Large intestine (tissue), 3 donors: ENCODE measurements at regions not wholly inside any gene's neighbourhood (a gene's known extent, or its start where the extent isn't known, plus 50 kb on each side); places are given as distances from the start of the nearest gene placed in this dataset.
"Not testable (repeated sequence)": the region's sequence is repeated elsewhere in the genome, so short reads cannot be mapped to it uniquely, and the experiment has no call there.

Experiments used
- DNase-seq, 2 donors: peaks; one replicate each; pipeline versions ENCODE4 v3.0.0 to v3.0.0-alpha.2; 2013
- H3K27ac ChIP-seq: one replicate; pipeline ENCODE4 v1.5.1; 2013; ENCODE audit warnings: low read length
- H3K27me3 ChIP-seq: 2 replicates; pipeline ENCODE4 v1.6.1; 2013; ENCODE audit warnings: low read length; ENCODE audit not compliant: control insufficient read depth, insufficient read depth
- H3K36me3 ChIP-seq: 2 replicates; pipeline ENCODE4 v1.6.1; 2013; ENCODE audit warnings: low read length; ENCODE audit not compliant: control insufficient read depth, insufficient read depth
- H3K4me1 ChIP-seq: one replicate; pipeline ENCODE4 v1.6.1; 2013; ENCODE audit warnings: low read length; ENCODE audit not compliant: control insufficient read depth, insufficient read depth
- H3K4me3 ChIP-seq: one replicate; pipeline ENCODE4 v1.5.1; 2013; ENCODE audit warnings: low read length
- H3K9me3 ChIP-seq: one replicate; pipeline ENCODE4 v1.6.1; 2013; ENCODE audit warnings: mild to moderate bottlenecking, low read depth, low read length, moderate library complexity; ENCODE audit not compliant: control insufficient read depth
- WGBS: methylation state at CpG from one replicate; pipeline ENCODE4 v1.1.5; 2013; ENCODE audit warnings: low lambda C conversion rate; ENCODE audit not compliant: insufficient coverage; 5-methylcytosine and 5-hydroxymethylcytosine counted together

- H3K9me3 ChIP-seq, H3K36me3 ChIP-seq, H3K4me1 ChIP-seq, DNase-seq, H3K27ac ChIP-seq, H3K27me3 ChIP-seq, H3K4me3 ChIP-seq: not testable (repeated sequence)
- WGBS, result 92% methylated on average over 1 of the region's 2 CpGs
Observed at GRCh38 chr2:163132207-163132606, 293.6 kb upstream of the KCNH7 start.

DNA sequence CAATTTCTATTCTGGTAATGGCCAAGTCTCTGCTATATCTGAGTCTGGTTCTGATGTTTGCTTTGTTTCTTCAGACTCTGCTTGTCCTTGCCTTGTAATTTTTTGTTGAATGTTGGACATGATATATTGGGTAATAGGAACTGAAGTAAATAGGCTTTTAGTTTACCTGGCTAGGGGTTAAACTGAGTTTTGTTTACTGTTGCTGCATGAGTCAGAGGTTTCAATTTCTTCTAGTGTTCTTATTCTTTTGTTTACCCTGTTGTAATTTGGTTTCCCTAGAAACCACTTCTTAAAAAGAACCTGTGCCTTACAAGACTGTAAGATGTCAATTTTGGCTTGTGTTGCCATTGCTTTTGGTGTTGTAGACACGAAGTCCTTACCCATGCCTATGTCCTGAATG, 285.0 kb upstream of the KCNH7 start:
- no peaks in the 10 kb centered on the region for H3K27me3 ChIP-seq
- H3K36me3 ChIP-seq, result no peaks in the 10 kb centered on the region
- no peak for DNase-seq
- peaks cover 4% of the 10 kb centered on the region for H3K4me1 ChIP-seq
- H3K4me3 ChIP-seq, result no peak overlapping the region
- WGBS, result no CpG with 5 or more reads among the region's 1 CpG
- no peaks in the 10 kb centered on the region for H3K9me3 ChIP-seq
- H3K27ac ChIP-seq, result no peak overlapping the region

DNA sequence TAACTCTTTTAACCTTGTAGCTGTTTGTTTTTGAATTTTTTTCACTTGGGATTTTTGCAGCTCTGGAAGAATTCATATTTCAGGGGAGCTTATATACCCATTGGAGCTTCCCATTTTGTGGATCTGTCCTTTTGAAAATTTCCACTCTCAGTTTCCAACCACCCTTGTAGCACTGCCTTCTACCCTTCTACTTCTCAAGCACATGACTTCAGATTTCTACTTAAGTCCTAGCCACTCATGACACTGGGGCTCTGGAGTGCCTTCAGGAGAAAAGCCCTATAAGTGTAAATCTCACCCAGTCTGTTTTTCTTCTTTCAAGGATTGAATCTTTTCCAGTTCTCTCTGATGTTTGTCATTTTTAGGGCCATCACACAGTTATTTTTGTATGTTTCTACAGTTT, 283.7 kb upstream of the KCNH7 start:
- peaks cover 4% of the 10 kb centered on the region for H3K4me1 ChIP-seq
- no peak overlapping the region for H3K4me3 ChIP-seq
- no peaks in the 10 kb centered on the region for H3K36me3 ChIP-seq
- H3K9me3 ChIP-seq, result no peaks in the 10 kb centered on the region
- DNase-seq, result peak in 1 of 2 donors; percentile 11
- no peaks in the 10 kb centered on the region for H3K27me3 ChIP-seq
- no peak overlapping the region for H3K27ac ChIP-seq

- Histone ChIP-seq H3K27ac (peak overlapping the region; percentile 0), H3K36me3 (no peaks in the 10 kb centered on the region), H3K9me3 (no peaks in the 10 kb centered on the region), H3K27me3 (no peaks in the 10 kb centered on the region), H3K4me1 (peaks cover 4% of the 10 kb centered on the region), H3K4me3 (no peak overlapping the region)
- WGBS, result 20% methylated on average over 1 of the region's 5 CpGs
- peak; percentile 36 to 63 for DNase-seq
Observed at GRCh38 chr2:163121483-163121882, 282.9 kb upstream of the KCNH7 start.

DNA sequence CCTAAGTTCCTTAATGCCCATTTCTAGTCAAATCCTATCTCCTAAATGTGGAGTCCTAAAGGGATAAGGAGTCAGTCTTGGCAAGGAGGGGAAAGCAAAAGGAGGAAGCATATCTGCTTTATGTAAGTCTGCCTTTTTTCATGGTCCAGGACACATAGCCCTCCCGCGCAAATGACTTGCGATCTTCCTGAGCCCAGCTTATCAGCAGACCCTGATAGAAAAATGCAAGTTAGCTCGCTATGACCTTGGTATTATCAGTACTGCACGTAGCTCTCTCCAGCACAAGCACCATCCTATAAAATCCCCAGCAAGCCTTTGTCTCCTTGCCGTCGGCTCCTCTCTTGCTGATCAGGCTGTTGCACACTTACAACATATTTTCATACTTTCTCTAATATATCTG, 281.4 kb upstream of the KCNH7 start:
- peak; percentile 49 to 78 for DNase-seq
- no CpG with 5 or more reads among the region's 7 CpGs for WGBS
- Histone ChIP-seq H3K36me3 (no peaks in the 10 kb centered on the region), H3K4me1 (peaks cover 4% of the 10 kb centered on the region), H3K27me3 (no peaks in the 10 kb centered on the region), H3K4me3 (no peak overlapping the region), H3K27ac (peak overlapping the region; percentile 58), H3K9me3 (no peaks in the 10 kb centered on the region)

- Histone ChIP-seq H3K27me3 (no peaks in the 10 kb centered on the region), H3K9me3 (no peaks in the 10 kb centered on the region), H3K36me3 (no peaks in the 10 kb centered on the region), H3K4me1 (peaks cover 4% of the 10 kb centered on the region), H3K27ac (no peak overlapping the region), H3K4me3 (no peak overlapping the region)
- no peak for DNase-seq
- WGBS, result no CpG with 5 or more reads among the region's 1 CpG
Observed at GRCh38 chr2:163086940-163087339, 248.4 kb upstream of the KCNH7 start.

DNA sequence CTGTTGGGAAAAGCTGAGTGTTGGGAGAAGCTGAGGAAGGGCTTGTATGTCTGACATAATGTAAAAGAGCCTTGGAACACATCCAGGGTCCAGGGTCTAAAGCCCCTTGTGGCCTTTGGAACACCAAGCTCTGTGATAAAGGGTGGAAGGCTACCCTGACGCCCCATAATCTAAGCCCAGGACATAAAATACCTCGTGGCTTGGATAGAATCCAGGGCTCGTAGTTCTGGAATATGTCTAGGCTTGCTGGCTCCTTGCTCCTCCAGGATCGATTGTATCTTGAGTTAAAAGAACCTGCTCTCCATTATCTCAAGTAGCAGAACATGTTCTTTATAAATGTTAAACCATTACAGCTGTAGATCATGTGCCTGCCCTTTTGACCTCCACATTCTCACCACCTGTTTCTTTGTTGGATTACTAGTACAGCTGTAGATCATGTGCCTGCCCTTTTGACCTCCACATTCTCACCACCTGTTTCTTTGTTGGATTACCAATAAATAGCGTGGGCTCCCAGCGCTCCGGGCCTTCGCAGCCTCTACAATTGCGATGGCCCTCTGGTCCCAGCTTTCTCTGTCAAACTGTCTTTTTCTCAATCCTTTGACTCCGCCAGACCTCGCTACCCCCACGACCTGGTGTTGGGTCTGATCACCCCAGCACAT, 246.9 kb upstream of the KCNH7 start:
- not testable (repeated sequence) for H3K9me3 ChIP-seq, H3K27me3 ChIP-seq, H3K4me1 ChIP-seq, H3K4me3 ChIP-seq, H3K36me3 ChIP-seq
- WGBS, result 53% methylated on average over 2 of the region's 12 CpGs
- H3K27ac ChIP-seq, result peak overlapping the region; percentile 64
- peak; percentile 45 to 84 for DNase-seq

GRCh38 chr2:163081754-163082153, 243.2 kb upstream of the KCNH7 start:
- Histone ChIP-seq H3K27me3 (no peaks in the 10 kb centered on the region), H3K27ac (no peak overlapping the region), H3K9me3 (peaks cover 2% of the 10 kb centered on the region), H3K36me3 (no peaks in the 10 kb centered on the region), H3K4me1 (peaks cover 4% of the 10 kb centered on the region), H3K4me3 (no peak overlapping the region)
- no peak for DNase-seq

DNA sequence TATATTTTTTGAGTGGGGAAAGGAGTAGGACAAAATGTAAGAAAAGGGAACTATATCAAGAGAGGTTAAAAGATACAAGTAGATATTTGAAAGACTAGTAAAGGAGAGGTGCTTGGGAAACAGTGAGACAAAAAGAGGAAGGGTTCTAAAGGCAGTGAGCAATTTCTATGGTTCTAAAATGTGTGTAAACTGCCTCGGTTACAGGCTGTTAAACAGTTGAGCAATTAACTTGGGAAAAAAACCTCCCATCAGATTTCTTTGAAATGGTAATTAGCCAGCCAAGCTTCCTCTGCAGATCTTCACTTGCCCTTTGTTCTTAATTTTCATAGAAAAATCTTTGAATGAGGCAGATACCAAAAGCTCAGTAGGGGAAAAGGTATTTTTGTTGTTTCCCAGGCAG, 238.7 kb upstream of the KCNH7 start:
- DNase-seq, result peak in 1 of 2 donors; percentile 17
- Histone ChIP-seq H3K27ac (no peak overlapping the region), H3K9me3 (peaks cover 2% of the 10 kb centered on the region), H3K36me3 (no peaks in the 10 kb centered on the region), H3K27me3 (no peaks in the 10 kb centered on the region), H3K4me1 (no peaks in the 10 kb centered on the region), H3K4me3 (no peak overlapping the region)
- no CpG with 5 or more reads among the region's 1 CpG for WGBS

GRCh38 chr2:163066085-163066484, 227.5 kb upstream of the KCNH7 start:
- Histone ChIP-seq H3K4me3 (no peak overlapping the region), H3K27ac (no peak overlapping the region), H3K27me3 (no peaks in the 10 kb centered on the region)

GRCh38 chr2:163062524-163062923, 224.0 kb upstream of the KCNH7 start:
- Histone ChIP-seq H3K27ac (no peak overlapping the region), H3K4me1 (no peaks in the 10 kb centered on the region), H3K27me3 (no peaks in the 10 kb centered on the region), H3K36me3 (no peaks in the 10 kb centered on the region), H3K4me3 (no peak overlapping the region), H3K9me3 (peaks cover 9% of the 10 kb centered on the region)
- DNase-seq, result no peak
- no CpG with 5 or more reads among the region's 3 CpGs for WGBS

More at GRCh38 chr2:163066085-163066484, 227.5 kb upstream of the KCNH7 start:
- Histone ChIP-seq H3K36me3 (no peaks in the 10 kb centered on the region), H3K9me3 (peaks cover 10% of the 10 kb centered on the region), H3K4me1 (no peaks in the 10 kb centered on the region)
- peak in 1 of 2 donors; percentile 24 for DNase-seq
